ENCODE measurements at regions not wholly inside any gene's neighbourhood (a gene's known extent, or its start where the extent isn't known, plus 50 kb on each side); places are given as distances from the start of the nearest gene placed in this dataset.

GRCh38 chr2:239879423-239880084, 145.6 kb downstream of the NDUFA10 start:
- TF ChIP-seq, protein P1, sequence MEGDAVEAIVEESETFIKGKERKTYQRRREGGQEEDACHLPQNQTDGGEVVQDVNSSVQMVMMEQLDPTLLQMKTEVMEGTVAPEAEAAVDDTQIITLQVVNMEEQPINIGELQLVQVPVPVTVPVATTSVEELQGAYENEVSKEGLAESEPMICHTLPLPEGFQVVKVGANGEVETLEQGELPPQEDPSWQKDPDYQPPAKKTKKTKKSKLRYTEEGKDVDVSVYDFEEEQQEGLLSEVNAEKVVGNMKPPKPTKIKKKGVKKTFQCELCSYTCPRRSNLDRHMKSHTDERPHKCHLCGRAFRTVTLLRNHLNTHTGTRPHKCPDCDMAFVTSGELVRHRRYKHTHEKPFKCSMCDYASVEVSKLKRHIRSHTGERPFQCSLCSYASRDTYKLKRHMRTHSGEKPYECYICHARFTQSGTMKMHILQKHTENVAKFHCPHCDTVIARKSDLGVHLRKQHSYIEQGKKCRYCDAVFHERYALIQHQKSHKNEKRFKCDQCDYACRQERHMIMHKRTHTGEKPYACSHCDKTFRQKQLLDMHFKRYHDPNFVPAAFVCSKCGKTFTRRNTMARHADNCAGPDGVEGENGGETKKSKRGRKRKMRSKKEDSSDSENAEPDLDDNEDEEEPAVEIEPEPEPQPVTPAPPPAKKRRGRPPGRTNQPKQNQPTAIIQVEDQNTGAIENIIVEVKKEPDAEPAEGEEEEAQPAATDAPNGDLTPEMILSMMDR (optimal IDR thresholded peaks at IDR 0.05 in 1 of 3, IDR thresholded peaks at IDR 0.05 in 1 of 3, conservative IDR thresholded peaks at IDR 0.05 in 1 of 3; ENCODE audit: extremely low read depth in 1 of 3, insufficient read depth in 2 of 3, low read length in 3 of 3): no peak
- no peak for TF ChIP-seq EZH2 (IDR thresholded peaks at IDR 0.05; ENCODE audit: low read length)

Data from keratinocyte (primary cell).